HG02840 (cell line): ENCODE measurements at regions not wholly inside any gene's neighbourhood (a gene's known extent, or its start where the extent isn't known, plus 50 kb on each side); places are given as distances from the start of the nearest gene placed in this dataset.
"Not testable (repeated sequence)": the region's sequence is repeated elsewhere in the genome, so short reads cannot be mapped to it uniquely, and the experiment has no call there.

Source experiments
- ATAC-seq: cut with Tn5 transposase; IDR thresholded peaks from one replicate; pipeline ENCODE4 v1.9.1; 2021; ENCODE audit warnings: mild to moderate bottlenecking, moderate library complexity, moderate number of reproducible peaks; ENCODE audit not compliant: unreplicated experiment, low FRiP score

DNA sequence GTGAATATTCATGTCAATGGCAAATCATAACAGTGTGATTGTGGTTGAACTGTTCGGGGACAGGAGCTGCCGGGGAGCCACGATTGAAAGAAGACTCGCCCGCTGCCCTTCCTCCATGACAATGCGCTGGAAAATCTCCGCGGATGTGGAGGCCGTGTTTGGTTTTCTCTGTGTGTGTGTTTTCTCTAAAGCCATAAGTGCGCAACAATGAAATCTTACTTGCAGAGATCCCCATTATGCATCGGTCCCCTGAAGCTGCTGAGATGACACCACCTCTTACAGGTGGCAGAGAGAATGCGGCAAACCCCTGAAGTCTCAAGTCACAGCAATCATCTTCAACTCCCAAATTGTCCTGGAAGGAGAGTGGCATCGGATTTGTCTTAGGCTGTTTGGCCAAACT is 442.3 kb upstream of the MKI67 start:
- no peak for ATAC-seq

DNA sequence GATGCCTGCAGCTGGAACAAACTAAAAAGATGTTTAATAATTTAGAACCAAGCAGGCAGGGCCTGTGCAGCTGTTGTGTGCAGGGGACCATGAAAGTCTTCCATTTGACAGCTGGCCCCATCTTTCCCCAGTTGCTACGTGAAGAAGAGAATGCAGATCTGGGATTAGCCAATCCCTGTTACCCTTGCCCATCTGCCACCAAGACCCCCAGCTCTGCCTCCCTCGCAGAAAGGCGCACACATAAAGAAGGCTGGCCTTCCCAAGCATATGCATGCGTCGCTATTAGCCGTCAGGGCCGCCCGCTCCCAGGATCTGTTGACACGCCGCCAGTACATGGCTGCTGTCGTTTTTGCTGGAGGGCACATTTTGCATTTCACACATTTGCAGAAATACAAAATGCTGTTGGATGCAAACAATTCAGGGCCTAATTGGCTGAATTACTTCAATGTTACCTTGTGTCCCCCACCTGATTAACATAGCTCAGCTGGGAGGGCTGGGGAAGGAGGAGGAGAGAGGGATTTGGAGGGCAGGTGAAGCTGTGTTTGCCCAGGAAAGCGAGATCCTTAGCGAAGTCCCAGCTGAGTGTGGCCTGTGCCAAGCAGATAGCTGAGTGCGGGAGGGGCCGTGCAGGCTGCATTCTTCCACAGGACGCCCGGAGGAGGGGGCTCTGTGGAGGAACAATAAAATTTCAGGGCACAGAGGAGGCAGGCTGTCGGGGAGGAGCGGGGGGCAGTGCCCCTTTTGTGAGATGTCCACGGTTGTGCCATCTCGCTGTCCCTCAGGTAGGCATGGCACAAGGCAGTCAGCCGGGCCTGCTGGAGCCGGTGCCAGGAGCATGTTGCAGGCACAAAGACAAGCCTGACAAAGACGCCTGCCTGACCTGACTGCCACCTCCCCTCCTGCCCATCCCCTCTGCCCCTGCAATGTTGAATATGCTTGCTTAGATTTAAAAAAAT is 443.0 kb upstream of the MKI67 start:
- no peak for ATAC-seq

DNA sequence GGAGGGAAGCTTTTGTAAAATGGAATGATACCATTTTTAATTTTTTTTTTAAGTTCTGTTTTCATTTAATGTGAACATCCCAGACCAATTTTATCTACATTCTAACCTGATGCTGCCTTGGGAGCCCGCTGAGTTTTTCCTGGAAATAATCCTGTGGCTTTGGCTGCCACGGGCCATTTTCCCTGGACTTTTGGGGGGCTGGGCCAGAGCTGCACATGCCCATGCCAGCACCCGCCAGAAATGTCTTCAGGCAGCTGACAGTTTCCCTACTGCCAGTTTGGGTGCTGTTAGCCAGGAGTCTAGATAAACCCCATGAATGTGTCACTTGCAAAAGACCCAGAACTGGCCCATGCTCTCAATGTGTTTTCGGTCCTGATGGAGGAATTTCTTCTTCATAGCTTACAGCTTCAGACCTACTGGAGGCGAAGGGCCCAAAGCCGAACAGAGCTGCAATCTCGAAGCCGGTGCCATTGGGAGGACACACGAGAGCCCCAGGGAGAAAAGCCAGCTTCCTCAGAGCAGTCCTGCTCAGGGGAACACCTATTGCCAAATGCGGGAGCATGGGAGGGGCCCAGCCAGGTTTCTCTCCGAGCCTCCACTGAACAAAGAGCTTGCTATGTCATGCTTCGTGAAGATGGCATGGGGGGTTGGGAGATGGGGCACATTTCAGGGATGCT is 444.2 kb upstream of the MKI67 start:
- no peak for ATAC-seq

DNA sequence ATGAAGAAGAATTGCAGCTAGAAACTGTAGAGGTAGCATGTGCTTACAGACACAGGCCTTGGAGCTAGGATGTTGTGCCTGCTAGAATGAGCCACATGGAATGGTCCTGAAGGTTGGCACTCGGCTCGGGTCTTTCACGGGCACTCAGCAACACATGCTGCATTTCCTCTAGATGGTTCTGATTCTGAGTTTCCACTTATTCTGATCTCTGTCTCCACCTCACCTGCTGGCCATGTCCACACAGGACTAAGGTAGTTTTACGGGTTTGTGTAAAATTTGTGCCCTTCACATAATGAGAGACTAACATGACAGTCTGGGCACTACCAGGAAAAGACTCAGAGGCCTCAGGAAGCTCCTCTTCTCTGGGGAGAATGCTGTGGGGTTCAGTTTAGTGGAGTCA is 444.8 kb upstream of the MKI67 start:
- no peak for ATAC-seq

DNA sequence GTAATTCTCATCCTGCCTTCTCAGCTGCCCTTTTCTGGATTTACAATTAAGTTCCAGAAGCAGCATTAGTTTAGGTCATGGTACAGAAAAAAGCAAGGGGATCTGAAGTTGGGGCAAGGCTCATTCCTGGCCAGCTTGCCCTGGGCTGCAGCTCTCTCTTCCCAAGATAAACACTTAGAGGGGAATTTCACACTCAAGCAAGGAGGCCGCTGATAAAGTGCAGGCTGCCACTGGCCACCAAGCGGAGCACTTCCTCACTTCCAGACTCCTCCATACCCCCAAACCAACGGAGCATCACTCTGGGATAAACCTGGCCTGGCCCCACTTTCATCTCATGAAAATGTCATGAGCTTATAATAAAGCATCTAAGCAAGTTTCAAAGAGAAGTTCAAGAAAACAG is 445.5 kb upstream of the MKI67 start:
- no peak for ATAC-seq

DNA sequence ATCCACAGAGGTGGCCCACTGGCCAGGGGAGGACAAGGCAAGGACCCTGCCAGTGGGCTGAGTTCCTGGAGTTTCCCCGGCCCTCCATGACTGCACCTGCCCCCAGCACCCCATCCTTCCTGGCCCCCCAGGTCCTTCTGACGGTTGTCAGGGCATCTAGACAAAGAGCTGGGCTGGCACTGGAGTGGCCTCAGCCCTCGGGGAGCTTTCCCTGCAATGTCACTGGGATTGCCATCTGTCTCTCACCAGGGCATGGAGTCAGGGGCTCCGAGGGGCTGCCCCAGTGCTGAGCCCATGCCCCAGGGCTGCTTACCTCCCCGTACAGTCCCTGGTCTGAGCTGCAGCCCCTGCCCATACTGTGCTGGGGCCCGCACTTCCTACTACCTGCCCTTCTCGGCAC is 446.5 kb upstream of the MKI67 start:
- no peak for ATAC-seq

DNA sequence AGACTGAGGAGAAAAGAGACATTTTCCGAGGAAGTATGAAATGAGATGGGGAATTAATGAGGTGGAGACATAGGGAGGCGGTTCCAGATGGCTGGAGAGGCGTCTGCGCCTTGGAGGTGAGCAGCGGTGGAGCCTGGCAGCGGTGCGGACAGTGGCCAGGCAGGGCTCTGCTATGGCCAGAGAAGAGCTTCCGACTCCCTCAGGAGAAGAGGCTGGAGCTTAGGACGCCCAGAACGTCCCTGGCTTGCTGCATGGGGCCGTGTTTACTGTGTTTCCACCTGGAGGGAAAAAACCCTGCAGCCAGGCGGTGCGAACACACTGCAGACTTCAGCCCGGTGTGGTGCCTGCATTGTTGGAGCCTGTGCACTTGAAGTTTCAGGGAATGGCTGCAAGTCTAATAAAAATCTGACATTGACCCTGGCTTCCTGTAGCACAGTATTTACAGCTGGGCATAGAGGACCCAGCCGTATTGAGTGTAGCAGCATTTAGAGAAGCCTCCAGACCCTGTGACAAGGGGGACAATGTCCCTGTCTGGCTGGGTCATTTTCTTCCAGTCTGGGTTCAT is 447.1 kb upstream of the MKI67 start:
- no peak for ATAC-seq

DNA sequence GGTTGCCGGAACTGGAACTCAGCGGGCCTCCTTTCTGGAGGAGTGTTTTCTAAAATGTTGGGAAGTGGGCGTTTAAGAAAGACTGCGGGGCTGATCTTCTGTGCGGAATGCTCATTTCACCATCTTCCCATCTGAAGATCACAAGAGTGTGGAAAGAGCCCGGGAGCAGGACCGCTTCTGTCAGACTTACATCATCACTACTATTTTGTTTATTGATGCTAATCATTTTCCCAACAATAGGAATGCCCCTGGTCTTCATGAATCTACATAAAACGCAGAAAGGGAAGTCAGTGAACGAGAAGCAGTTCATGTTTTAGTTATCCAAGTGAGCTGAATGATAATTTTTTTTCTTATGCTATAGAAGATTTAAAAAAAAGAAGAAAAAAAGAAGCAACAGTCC is 447.8 kb upstream of the MKI67 start:
- no peak for ATAC-seq

DNA sequence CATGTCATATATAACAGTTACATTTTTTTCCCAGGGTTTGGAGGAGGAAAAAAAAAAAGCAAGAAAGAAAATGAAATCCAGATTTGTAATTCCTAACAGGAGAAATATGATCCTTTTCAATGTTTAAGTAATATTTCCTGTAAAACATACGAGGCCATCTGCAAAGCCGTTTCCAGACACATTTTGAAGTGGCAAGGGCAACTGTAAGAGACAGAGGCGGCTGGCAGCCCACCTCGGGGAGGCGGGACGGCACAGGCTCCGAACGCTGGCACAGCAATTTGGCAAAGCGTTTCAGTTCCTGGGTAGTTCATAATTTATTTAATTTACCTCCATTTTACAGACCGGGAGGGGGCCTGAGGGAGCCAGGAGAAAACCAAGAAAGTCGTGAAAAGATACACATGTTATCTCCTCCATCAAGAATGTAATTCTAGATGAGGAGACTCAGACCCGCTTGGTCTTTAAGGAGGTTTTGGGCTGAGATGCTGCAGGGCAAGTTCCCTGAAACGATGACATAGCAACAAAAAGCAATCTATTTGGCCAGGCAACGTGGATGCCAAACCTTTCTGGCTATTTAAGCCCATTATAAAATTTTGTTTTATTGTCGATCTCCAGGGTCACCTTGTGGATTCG is 448.5 kb upstream of the MKI67 start:
- ATAC-seq, result no peak

DNA sequence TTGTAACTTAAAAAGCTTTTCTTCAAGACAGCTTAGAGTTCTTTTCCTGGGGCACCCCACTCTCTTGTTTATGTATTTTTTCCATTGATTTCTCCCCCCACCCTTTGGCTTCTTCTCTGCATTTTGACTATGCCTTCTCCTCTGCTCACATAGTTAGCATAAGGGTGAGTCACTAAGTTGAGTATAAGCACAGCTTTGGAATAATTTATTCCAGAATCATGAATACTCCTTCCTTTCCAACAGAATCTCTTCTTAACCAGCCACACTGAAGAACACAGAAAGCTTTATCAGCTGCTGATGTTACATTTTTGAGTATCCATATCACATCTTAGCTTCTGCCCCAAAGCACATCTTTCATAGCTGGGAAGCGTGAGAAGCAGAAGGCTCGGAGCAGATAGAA is 449.5 kb upstream of the MKI67 start:
- no peak for ATAC-seq

DNA sequence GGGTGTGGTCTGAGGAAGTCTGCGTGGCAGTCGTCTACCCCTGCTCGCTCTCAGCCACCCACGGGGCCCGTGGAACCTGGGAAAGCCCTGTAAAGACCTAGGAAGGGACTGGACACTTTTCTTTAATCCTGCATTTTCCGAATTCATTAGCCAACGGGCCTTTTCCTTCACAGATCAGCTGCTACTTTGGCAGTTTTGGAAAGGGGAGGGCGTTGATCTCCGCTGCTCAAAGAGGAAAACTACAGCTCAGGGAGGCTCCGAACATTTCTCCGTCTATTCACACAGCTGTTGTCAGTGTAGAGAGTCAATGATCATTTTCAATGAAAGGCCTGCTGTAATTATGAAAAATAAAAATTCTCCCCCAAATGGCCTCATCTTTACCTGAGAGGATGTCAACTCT is 450.1 kb upstream of the MKI67 start:
- ATAC-seq, result no peak

DNA sequence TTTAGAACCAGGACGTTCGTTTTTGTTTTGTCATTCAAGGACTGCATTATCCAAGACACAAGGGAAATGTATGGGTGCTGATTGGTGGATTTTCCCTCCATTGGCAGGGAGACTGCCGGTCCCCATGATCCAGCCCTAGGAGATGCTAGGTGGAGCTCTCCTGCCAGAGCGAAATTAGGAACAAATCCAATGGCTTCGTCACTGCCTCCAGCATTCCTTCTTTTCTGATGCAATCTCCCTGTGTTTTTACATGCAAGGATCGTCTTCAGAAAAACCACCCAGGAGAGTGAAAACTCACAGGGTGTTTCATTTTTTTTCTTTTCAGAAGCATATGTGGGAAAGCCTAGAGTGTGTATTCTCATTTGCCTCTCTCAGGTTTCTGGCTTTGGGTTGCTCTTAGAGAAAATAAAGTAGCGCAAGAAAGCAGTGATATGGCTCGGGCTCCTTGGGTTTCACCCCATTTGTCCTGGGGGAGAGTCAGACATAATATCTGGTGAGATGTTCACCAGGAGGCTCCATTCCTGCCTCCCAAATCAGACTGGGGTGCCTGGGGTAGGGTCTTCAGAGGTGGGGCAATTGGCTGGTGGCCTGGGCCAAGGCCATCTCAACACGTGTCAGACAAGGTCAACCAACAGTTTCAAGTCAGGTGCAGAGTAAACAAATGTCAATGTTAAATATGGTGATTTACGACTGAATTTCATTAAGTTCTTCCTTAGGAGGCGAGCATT is 450.9 kb upstream of the MKI67 start:
- no peak for ATAC-seq

DNA sequence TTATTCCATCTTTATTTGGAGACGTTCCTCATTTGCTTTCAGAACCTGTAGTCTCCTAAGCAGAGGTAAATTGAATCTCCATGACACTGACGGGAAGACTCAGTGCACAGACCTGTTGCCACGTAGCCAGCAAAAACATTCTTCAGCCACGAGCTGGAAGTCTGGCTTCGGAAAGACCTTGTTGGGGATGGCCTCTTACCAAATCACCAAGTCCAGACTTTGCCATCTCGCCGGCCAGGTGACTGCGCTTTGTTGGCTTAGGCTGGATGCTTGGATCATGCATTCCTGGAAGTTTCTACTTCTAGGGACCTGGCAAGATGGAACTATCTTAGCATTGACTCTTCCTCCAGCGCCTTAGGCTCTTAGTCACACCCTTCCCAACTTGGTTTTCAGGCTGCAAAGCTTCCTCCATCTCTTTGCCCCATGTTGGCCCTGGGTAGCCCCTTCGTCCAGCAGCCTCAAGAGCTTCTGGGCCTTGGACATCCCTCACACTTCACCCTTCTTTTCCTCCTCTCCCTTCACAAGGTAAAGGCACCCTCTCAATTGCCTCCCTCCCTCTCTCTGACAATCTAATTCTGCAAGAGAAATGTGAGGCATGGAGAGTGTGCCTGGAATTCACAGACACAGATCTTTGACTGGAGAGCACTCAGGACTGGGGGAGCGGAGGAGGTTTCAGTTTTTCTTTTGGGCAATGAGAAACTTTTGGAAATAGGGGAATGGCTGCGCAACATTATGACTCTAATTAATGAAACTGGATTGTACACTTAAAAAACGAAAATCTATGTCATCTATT is 451.9 kb upstream of the MKI67 start:
- ATAC-seq, result no peak

DNA sequence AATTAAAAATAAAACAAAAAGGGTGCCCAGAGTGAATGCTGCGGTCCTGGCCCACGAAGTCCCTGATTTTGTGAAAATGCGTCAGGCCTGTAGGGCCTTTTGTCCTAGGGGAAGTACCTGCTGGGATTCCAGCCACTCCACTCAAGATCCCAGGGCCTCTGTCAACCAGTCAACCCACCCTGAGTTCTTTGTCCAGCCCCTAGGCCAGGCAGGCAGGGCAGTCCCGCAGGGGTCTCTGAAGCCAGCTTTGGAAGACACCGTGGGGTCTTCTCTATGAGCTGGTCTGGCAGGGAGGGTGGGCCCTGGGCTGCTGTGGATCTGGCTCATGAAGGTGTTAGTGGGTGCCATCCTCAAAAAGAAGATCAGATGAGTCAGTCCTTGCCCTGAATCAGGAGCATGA is 452.5 kb upstream of the MKI67 start:
- no peak for ATAC-seq

DNA sequence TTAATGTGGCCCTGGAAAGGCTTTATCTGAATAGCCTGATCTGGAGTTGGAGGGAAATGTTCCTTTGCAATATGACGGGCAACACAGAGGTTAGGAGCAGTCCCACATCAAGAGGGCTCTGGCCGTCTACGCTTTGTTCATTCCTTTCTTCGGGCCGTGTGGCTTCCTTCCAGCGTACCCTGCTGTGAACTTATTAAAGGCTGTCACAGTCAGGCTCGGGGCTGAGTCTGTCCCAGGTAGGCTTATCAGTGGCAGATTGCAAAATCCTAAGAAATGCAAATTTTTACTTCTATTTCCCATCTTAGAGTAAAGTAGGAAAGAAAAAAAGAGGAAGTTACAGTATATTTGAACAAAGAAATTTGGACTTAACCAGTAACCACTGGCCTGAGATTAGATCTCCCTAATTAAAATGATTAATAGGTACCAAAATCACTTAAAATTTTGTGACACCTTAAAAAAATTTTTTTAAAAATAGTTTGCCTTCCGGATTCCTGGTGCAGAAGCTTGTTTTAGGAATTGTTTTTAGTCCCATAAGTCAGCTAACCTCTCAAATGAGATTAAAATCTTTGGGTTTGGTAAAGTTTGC is 453.1 kb upstream of the MKI67 start:
- ATAC-seq, result no peak

DNA sequence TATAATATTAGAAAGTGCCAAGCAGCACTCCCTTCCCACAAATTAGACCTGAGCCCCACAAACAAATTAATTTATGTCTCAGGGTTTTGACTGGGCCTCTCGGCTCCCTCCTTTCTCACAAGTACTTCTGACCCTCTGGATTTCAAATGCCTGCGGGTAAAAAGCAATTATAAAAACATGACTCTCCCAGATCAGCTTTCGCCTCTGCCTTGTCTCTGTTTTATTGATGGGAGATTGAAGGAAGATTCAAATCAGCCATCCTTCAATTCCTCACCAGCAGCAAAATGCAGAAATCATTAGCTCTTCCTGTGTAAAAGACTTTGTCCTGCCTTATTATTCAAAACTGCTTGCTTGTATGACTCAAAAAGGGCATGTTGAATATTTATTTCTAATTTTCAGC is 453.7 kb upstream of the MKI67 start:
- no peak for ATAC-seq

DNA sequence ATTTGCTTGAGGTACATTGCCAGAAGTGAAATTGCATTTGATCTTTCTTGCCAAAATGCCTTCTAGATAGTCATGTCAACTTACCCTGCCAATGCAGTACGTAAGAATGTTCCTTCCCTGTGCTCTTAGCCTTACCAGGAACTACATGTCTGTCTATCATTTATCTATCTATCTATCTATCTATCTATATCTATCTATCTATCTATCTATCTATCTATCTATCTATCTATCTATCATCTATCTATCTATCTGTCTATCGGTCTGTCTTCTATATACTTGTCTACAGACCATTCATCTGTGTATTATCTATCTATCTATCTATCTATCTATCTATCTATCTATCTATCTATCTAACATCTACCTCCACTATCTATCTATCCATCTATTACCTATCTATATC is 456.9 kb upstream of the MKI67 start:
- ATAC-seq, result not testable (repeated sequence)

DNA sequence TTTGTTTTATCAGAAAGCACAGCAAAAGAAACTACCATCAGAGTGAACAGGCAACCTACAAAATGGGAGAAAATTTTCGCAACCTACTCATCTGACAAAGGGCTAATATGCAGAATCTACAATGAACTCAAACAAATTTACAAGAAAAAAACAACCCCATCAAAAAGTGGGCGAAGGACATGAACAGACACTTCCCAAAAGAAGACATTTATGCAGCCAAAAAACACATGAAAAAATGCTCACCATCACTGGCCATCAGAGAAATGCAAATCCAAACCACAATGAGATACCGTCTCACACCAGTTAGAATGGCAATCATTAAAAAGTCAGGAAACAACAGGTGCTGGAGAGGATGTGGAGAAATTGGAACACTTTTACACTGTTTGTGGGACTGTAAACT is 460.4 kb upstream of the MKI67 start:
- not testable (repeated sequence) for ATAC-seq

DNA sequence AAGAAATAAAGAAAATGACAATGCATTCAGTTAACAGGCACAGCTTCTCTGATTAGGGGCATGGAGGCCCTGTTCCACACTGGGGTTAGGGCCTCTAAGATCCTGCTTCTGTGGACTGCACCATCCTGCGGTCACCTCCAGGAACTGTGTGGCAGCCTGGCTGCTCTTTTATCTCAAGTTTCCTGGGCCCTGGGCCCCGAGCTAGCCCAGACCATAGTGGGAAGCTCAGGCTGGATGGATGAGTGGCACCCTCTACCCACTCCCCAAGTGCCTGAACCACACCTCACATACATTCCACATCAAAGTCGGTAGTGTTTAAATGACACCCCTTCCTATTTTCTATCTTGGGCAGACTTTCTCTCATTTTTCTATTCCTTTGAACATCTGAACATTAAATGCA is 461.5 kb upstream of the MKI67 start:
- ATAC-seq, result no peak
